Panc1 (cell line): ENCODE measurements at regions not wholly inside any gene's neighbourhood (a gene's known extent, or its start where the extent isn't known, plus 50 kb on each side); places are given as distances from the start of the nearest gene placed in this dataset.

Experiments used
- ATAC-seq: fragments of 200-7000 bp; cut with Tn5 transposase; 2 replicates; pipeline ENCODE4 v1.9.1; 2020; ENCODE audit warnings: mild to moderate bottlenecking, moderate library complexity
- BruUV-seq: library from RNA; stranded (reverse); fragments of 400-500 nt; replicated peaks from 2 replicates; lab custom pipeline; 2021; lab: Mats Ljungman, UMichigan
- CTCF ChIA-PET: fragments of 300-600 bp; sonication (Branson Sonifier 250); formaldehyde crosslinking; loops from one replicate; lab custom pipeline; 2022; ENCODE audit warnings: antibody characterized with exemption; lab: Charles Lee
- POLR2A ChIA-PET: fragments of 300-600 bp; sonication (Branson Sonifier 250); formaldehyde crosslinking; loops from one replicate; lab custom pipeline; 2022; ENCODE audit warnings: antibody characterized with exemption; lab: Charles Lee
- DNase-seq: peaks from one replicate; pipeline ENCODE4 v3.0.0-alpha.2; 2010; ENCODE audit warnings: low read depth, low spot score
- H3K27ac ChIP-seq: 2 replicates; pipeline ENCODE4 v1.5.1; 2011; ENCODE audit warnings: mild to moderate bottlenecking, low read length, inconsistent platforms
- H3K27me3 ChIP-seq: fragments of 200-500 bp; sonication (Bioruptor generic); 2 replicates; pipeline ENCODE4 v1.6.0; 2014; ENCODE audit warnings: low read length, inconsistent platforms; ENCODE audit not compliant: control insufficient read depth, insufficient read depth
- H3K36me3 ChIP-seq: fragments of 200-500 bp; sonication (Bioruptor generic); 2 replicates; pipeline ENCODE4 v1.5.1; 2014; ENCODE audit warnings: inconsistent platforms, mild to moderate bottlenecking, low read length, moderate library complexity; ENCODE audit not compliant: control insufficient read depth, insufficient read depth
- H3K4me1 ChIP-seq: 2 replicates; pipeline ENCODE4 v1.5.1; 2011; ENCODE audit warnings: inconsistent platforms, mild to moderate bottlenecking, low read length, moderate library complexity; ENCODE audit not compliant: control insufficient read depth, insufficient read depth
- H3K4me3 ChIP-seq, 2 experiments: 2 replicates each; pipeline ENCODE4 v1.5.1; 2011 to 2012; ENCODE audit warnings: low read depth in 2 of 2, low read length in 2 of 2, mild to moderate bottlenecking in 2 of 2, inconsistent platforms in 1 of 2, moderate library complexity in 1 of 2
- H3K9me3 ChIP-seq: fragments of 200-500 bp; sonication (Bioruptor generic); 2 replicates; pipeline ENCODE4 v1.5.1; 2014; ENCODE audit warnings: low read depth, mild to moderate bottlenecking, inconsistent platforms, low read length, moderate library complexity; ENCODE audit not compliant: control insufficient read depth, insufficient read depth
- CTCF ChIP-seq: fragments of 450-650 bp; IDR thresholded peaks from 2 replicates; pipeline ENCODE4 v1.5.1; 2017; ENCODE audit warnings: mild to moderate bottlenecking
- POLR2AphosphoS5 ChIP-seq: IDR thresholded peaks from 2 replicates; pipeline ENCODE4 v1.6.1; 2012; ENCODE audit warnings: mild to moderate bottlenecking, low read depth, low read length, moderate library complexity
- SIN3A ChIP-seq: IDR thresholded peaks from 2 replicates; pipeline ENCODE4 v1.6.1; 2012; ENCODE audit warnings: low read depth, mild to moderate bottlenecking, low read length, moderate library complexity, borderline replicate concordance; ENCODE audit not compliant: insufficient read depth
- TCF7L2 ChIP-seq: IDR thresholded peaks from 2 replicates; pipeline ENCODE4 v1.6.1; 2011; ENCODE audit warnings: mild to moderate bottlenecking, low read depth, low read length, inconsistent platforms
- in situ Hi-C: cut with HindIII; loops from 2 replicates; pipeline ENCODE4 v1.10.0; 2016; ENCODE audit warnings: low sequenced_read_pairs, low pct_unique_long_range_greater_than_20kb
- intact Hi-C: fragments of 100-400 bp; cut with micrococcal nuclease; formaldehyde crosslinking; loops from one replicate; pipeline ENCODE4 v1.10.0; 2022; ENCODE audit not compliant: unreplicated experiment
- TF ChIP-seq, protein P1 (sequence below), 2 experiments: IDR thresholded peaks; 2 replicates each; pipeline ENCODE4 v1.6.1; 2011 to 2012; ENCODE audit warnings: low read depth in 2 of 2, control low read depth in 1 of 2, low read length in 1 of 2, mild to moderate bottlenecking in 1 of 2, moderate library complexity in 1 of 2; ENCODE audit not compliant: insufficient read depth in 1 of 2

DNA sequence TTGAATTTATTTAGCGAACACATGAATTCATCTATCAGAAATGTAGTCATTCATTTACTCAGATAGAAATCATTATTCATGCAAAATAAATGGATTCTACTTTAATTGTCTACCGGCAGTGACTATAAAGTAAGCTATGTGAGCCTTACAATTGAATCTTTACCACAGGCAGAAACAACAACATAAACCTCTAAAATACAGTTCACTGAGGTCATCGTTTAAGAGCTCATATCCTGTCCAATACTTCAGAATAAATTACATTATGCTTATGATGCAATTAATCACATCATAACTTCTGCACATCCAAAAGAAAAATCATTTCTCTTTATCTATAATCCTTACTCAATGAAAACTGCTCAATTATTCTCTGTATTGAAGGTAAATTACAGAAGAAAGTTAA lies 244.7 kb downstream of the HNMT start:
- Histone ChIP-seq H3K27ac (no peak overlapping the region), H3K4me3 (no peak overlapping the region), H3K36me3 (no peaks in the 10 kb centered on the region), H3K4me1 (no peaks in the 10 kb centered on the region), H3K27me3 (no peaks in the 10 kb centered on the region), H3K9me3 (no peaks in the 10 kb centered on the region)
- intact Hi-C loops (no loop called here), in situ Hi-C loops (no loop called here)
- no peak for TF ChIP-seq CTCF
- no peak for TF ChIP-seq POLR2AphosphoS5
- TF ChIP-seq SIN3A: no peak
- TF ChIP-seq, protein P1, sequence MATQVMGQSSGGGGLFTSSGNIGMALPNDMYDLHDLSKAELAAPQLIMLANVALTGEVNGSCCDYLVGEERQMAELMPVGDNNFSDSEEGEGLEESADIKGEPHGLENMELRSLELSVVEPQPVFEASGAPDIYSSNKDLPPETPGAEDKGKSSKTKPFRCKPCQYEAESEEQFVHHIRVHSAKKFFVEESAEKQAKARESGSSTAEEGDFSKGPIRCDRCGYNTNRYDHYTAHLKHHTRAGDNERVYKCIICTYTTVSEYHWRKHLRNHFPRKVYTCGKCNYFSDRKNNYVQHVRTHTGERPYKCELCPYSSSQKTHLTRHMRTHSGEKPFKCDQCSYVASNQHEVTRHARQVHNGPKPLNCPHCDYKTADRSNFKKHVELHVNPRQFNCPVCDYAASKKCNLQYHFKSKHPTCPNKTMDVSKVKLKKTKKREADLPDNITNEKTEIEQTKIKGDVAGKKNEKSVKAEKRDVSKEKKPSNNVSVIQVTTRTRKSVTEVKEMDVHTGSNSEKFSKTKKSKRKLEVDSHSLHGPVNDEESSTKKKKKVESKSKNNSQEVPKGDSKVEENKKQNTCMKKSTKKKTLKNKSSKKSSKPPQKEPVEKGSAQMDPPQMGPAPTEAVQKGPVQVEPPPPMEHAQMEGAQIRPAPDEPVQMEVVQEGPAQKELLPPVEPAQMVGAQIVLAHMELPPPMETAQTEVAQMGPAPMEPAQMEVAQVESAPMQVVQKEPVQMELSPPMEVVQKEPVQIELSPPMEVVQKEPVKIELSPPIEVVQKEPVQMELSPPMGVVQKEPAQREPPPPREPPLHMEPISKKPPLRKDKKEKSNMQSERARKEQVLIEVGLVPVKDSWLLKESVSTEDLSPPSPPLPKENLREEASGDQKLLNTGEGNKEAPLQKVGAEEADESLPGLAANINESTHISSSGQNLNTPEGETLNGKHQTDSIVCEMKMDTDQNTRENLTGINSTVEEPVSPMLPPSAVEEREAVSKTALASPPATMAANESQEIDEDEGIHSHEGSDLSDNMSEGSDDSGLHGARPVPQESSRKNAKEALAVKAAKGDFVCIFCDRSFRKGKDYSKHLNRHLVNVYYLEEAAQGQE (IDR thresholded peaks at IDR 0.05; ENCODE audit: insufficient read depth in 1 of 2, low read depth in 2 of 2, low read length in 1 of 2): no peak
- TF ChIP-seq TCF7L2: no peak
- DNase-seq: no peak
- CTCF ChIA-PET: no interaction called here
- no peak for ATAC-seq
- POLR2A ChIA-PET: no interaction called here
- BruUV-seq: no TSS peak

DNA sequence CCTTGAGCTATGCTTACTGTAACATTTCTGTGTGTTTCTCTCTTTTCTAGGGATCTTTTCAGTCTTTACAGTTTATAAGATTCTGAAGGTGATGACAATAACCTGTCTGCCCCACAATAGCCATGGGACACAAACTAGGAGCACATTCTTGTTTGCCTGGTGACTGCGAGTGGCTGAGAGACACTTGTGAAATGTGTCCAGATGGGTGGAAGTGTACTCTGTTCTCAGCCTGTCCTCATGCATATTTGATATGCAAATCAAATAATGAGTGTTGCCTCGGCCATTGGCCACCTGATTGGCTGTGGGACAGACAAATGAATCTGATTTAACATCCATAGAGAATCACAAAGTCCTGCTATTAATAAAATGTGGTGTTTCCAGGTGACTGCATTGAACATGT lies 246.2 kb downstream of the HNMT start:
- DNase-seq (no peak), ATAC-seq (no peak)
- Histone ChIP-seq H3K4me3 (no peak overlapping the region), H3K4me1 (no peaks in the 10 kb centered on the region), H3K36me3 (no peaks in the 10 kb centered on the region), H3K9me3 (no peaks in the 10 kb centered on the region), H3K27ac (no peak overlapping the region), H3K27me3 (no peaks in the 10 kb centered on the region)
- in situ Hi-C loops: no loop called here
- TF ChIP-seq SIN3A (no peak), TCF7L2 (no peak), CTCF (no peak), POLR2AphosphoS5 (no peak)
- TF ChIP-seq, protein P1 (IDR thresholded peaks at IDR 0.05; ENCODE audit: insufficient read depth in 1 of 2, low read depth in 2 of 2, low read length in 1 of 2): no peak
- BruUV-seq: no TSS peak
- POLR2A ChIA-PET: no interaction called here
- CTCF ChIA-PET: no interaction called here
- intact Hi-C loops: no loop called here
